ENCODE measurements at regions not wholly inside any gene's neighbourhood (a gene's known extent, or its start where the extent isn't known, plus 50 kb on each side); places are given as distances from the start of the nearest gene placed in this dataset.
"Not testable (repeated sequence)": the region's sequence is repeated elsewhere in the genome, so short reads cannot be mapped to it uniquely, and the experiment has no call there.

DNA sequence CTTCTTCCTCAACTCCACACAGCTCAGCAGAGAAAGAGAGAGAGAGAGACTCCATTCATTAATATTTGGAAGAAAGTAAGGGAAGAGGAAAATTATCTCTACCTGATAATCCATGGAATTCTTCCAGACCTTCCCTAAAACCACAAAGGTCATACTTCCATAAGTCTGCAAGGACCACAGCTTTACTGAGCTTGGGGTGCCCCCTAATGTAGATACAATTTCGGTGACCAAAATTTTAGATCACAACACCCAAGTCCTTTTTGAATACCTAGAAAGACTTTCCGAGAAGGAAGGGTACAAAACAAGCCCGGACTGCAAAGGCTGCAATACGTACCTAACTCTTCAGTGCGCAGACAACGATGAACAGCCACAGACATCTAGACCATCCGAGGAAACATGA, 523.9 kb downstream of the GLUD2 start:
- FAIRE-seq (no peak), DNase-seq (ENCODE audit: low read depth, low spot score) (no peak), ATAC-seq (no peak)
- ChIA-PET POLR2A (no interaction called here), SMC1A (ENCODE audit: uncharacterized antibody, unreplicated experiment) (interaction anchor here (0.6 to 2.6 kb wide), 2 partner anchors 571 to 781 kb away, joined by 3 to 19 read pairs; no protein-coding TSS in a partner anchor), RAD21 (ENCODE audit: unreplicated experiment) (interaction anchor here (1.1 kb wide), 1 partner anchor 781 kb away, joined by 4 read pairs; no protein-coding TSS in a partner anchor), CTCF (interaction anchor here (0.8 to 1.5 kb wide), 4 partner anchors 8 to 781 kb away, joined by 3 to 5 read pairs (median 4); no protein-coding TSS in a partner anchor)
- H3K36me3 ChIP-seq (ENCODE audit: control insufficient read depth in 2 of 2, insufficient read depth in 2 of 2, low read length in 1 of 2): no peaks in the 10 kb centered on the region
- no peak overlapping the region for H3K27ac ChIP-seq (ENCODE audit: control insufficient read depth, insufficient read depth)
- no peak for TF ChIP-seq TCF7 (IDR thresholded peaks at IDR 0.05; ENCODE audit: borderline replicate concordance)
- TF ChIP-seq RAD21 (IDR thresholded peaks at IDR 0.05; ENCODE audit: insufficient read depth, low read depth, low read length): peak; percentile 37; the same call in 1 of the 2 replicates
- no peak overlapping the region for H2AFZ ChIP-seq (ENCODE audit: control insufficient read depth, low read depth, low read length)
- no peaks in the 10 kb centered on the region; the same call in 2 of the 3 replicates for H3K9me3 ChIP-seq (replicated peaks; ENCODE audit: control insufficient read depth, insufficient read depth, low read length)
- in situ Hi-C loops (cut with MboI): no loop called here
- WGBS (ENCODE audit: insufficient coverage, insufficient replicate concordance, low lambda C conversion rate, missing lambda C conversion rate): 49% methylated on average over 7 of the region's 7 CpGs
- intact Hi-C loops (cut with micrococcal nuclease; ENCODE audit: unreplicated experiment): no loop called here
- no peaks in the 10 kb centered on the region for H3K27me3 ChIP-seq (replicated peaks in 1 of 2; ENCODE audit: control insufficient read depth in 2 of 2, insufficient read depth in 2 of 2, low read length in 1 of 2)
- BruUV-seq (replicated peaks): no TSS peak
- peaks cover 4% of the 10 kb centered on the region; the same call in 1 of the 2 replicates for H3K4me1 ChIP-seq (ENCODE audit: control insufficient read depth, insufficient read depth, low read length)
- H3K4me3 ChIP-seq: no peak overlapping the region
- no peaks in the 10 kb centered on the region for H4K20me1 ChIP-seq (ENCODE audit: control insufficient read depth, insufficient read depth)
- no peak overlapping the region for H3K9ac ChIP-seq (ENCODE audit: control insufficient read depth, insufficient read depth, low read length)
- no peaks in the 10 kb centered on the region for H3K79me2 ChIP-seq (ENCODE audit: control insufficient read depth, insufficient read depth, low read length)
- H3K4me2 ChIP-seq (ENCODE audit: control insufficient read depth, insufficient read depth): no peak overlapping the region

DNA sequence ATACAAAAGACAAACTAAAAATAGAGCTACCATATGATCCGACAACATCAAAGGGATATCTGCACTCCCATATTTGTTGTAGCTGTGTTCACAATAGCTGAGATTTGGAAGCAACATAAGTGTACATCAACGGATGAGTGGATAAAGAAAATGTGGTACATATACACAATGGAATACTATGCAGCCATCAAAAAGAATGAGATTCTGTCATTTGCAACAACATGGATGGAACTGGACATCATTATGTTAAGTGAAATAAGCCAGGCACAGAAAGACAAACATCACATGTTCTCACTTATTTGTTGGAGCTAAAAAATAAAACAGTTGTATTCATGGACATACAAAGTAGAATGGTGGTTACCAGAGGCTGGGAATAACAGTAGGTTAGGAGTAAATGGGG, 527.0 kb downstream of the GLUD2 start:
- H3K79me2 ChIP-seq (ENCODE audit: control insufficient read depth, insufficient read depth, low read length); DNase-seq (ENCODE audit: low read depth, low spot score); intact Hi-C loops (cut with micrococcal nuclease; ENCODE audit: unreplicated experiment): not testable (repeated sequence)

More for the DNA sequence above, 527.0 kb downstream of the GLUD2 start:
- H2AFZ ChIP-seq (ENCODE audit: control insufficient read depth, low read depth, low read length); BruUV-seq (replicated peaks); H3K27me3 ChIP-seq (replicated peaks in 1 of 2; ENCODE audit: control insufficient read depth in 2 of 2, insufficient read depth in 2 of 2, low read length in 1 of 2); ATAC-seq; H3K27ac ChIP-seq (ENCODE audit: control insufficient read depth, insufficient read depth); H3K4me3 ChIP-seq; H4K20me1 ChIP-seq (ENCODE audit: control insufficient read depth, insufficient read depth); POLR2A ChIA-PET; H3K9ac ChIP-seq (ENCODE audit: control insufficient read depth, insufficient read depth, low read length); H3K36me3 ChIP-seq (ENCODE audit: control insufficient read depth in 2 of 2, insufficient read depth in 2 of 2, low read length in 1 of 2); in situ Hi-C loops (cut with MboI); H3K9me3 ChIP-seq (replicated peaks; ENCODE audit: control insufficient read depth, insufficient read depth, low read length); H3K4me2 ChIP-seq (ENCODE audit: control insufficient read depth, insufficient read depth); H3K4me1 ChIP-seq (ENCODE audit: control insufficient read depth, insufficient read depth, low read length); RAD21 ChIA-PET (ENCODE audit: unreplicated experiment); FAIRE-seq: not testable (repeated sequence)
- CTCF ChIA-PET: interaction anchor here (1.2 to 2.7 kb wide), 3 partner anchors 252 to 784 kb away, joined by 3 to 9 read pairs (median 4); no protein-coding TSS in a partner anchor
- SMC1A ChIA-PET (ENCODE audit: uncharacterized antibody, unreplicated experiment): interaction anchor here (0.7 to 1.7 kb wide), 4 partner anchors 10 to 784 kb away, joined by 3 to 7 read pairs (median 4); no protein-coding TSS in a partner anchor
- 73% methylated on average over 2 of the region's 2 CpGs for WGBS (ENCODE audit: insufficient coverage, insufficient replicate concordance, low lambda C conversion rate, missing lambda C conversion rate)

Data from GM12878 (cell line).